C4-2B (cell line): ENCODE measurements at regions not wholly inside any gene's neighbourhood (a gene's known extent, or its start where the extent isn't known, plus 50 kb on each side); places are given as distances from the start of the nearest gene placed in this dataset.

Source experiments
- CTCF ChIP-seq: fragments of 450-650 bp; conservative IDR thresholded peaks from 2 replicates; pipeline ENCODE4 v1.5.1; 2017; ENCODE audit warnings: mild to moderate bottlenecking
- ZFX ChIP-seq: fragments of 450-650 bp; IDR thresholded peaks from 2 replicates; pipeline ENCODE4 v1.6.1; 2017

- no peak for TF ChIP-seq CTCF
- TF ChIP-seq ZFX = no peak
Measured at GRCh38 chr12:93292731-93293566, 84.8 kb upstream of the NUDT4 start.
